ENCODE measurements at regions not wholly inside any gene's neighbourhood (a gene's known extent, or its start where the extent isn't known, plus 50 kb on each side); places are given as distances from the start of the nearest gene placed in this dataset.
"Not testable (repeated sequence)": the region's sequence is repeated elsewhere in the genome, so short reads cannot be mapped to it uniquely, and the experiment has no call there.

DNA sequence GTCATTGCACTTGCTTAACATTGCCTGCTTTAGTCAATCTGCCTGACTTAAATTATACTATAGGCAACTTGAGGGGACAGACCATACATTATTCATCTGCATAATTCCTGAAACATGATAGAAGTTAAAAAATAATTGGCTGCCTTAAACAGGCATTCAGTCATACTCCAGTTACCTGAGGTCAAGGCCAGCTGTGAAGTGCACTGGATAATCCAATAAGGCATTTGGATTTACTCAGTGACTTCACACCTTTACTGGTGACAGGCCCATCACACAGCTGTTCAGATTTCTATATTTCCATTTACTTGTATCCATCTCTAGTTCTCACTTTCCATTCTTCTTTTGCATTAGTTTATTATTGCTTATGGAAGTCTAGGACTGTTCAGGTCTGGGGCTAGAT is 2341.6 kb downstream of the PCDH7 start:
- DNase-seq = no peak

DNA sequence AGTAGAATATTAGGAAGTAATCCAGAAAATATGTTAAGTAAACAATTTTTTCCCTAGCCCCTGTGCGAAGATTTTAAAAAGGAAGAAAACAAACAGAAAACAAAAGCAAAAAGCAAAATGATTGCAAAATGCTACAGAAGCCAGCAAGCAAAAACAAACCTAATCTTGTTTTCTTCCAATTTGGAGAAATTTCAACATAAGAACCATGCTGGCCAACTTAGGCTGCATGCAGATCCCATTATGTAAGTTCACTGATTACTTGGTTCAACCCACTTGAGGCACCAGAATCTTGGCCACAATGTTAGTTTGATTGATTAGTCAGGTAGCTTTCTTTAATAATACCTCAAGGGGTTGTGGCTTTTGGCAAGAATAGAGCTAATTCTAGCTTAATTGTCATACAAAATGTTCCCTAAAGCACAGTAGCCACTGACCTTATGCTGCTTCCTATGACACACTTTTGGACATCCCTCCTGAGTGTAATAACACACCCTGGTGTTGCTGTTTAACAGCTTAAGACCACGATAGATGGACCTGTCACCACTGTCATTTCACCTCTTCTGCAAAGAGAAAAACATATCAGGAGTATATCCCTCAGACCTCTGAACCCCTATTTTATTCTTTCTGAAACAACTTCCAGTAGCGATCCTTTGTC is 2342.1 kb downstream of the PCDH7 start:
- DNase-seq = no peak

DNA sequence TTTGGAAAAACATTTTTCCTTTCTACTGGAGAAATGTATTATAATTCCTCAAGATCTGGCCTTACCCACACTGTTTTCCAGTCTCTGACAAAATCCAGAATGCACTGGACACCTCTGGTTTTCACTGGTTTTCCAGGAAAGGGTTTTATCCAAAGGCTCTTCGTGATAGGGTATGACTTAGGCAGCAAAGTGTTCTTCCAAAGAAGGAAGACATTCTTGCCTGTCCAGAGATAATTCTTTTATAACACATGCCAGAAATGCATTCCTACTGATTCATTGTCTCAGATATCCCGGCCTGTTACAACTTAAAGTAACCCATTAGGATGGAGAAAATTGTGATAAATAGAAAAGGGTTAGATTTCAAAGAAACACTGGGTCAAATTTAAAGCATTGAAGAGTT is 2343.1 kb downstream of the PCDH7 start:
- no peak for DNase-seq

DNA sequence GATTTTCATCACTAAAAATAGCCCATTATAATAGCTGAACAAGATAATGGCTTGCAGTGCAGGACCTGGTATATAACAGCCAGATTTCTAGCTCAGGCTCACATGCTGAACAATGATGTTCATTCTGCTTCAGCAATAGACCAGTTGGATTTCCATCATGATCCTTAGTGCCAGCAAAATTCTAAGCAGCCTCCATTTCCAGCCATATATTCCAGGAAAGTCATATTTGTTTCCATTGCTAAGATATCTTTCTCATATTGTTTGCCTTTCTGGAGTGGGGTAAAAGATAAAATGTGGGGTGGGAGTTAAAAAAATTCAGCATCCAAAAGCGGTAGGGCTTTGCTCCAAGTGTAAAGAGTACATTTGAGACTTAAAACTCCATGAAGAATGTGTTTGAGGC is 2344.1 kb downstream of the PCDH7 start:
- DNase-seq = no peak

GRCh38 chr4:33065749-33066148 is 2345.6 kb downstream of the PCDH7 start:
- DNase-seq = no peak

GRCh38 chr4:33067221-33067620 is 2347.1 kb downstream of the PCDH7 start:
- DNase-seq = no peak

DNA sequence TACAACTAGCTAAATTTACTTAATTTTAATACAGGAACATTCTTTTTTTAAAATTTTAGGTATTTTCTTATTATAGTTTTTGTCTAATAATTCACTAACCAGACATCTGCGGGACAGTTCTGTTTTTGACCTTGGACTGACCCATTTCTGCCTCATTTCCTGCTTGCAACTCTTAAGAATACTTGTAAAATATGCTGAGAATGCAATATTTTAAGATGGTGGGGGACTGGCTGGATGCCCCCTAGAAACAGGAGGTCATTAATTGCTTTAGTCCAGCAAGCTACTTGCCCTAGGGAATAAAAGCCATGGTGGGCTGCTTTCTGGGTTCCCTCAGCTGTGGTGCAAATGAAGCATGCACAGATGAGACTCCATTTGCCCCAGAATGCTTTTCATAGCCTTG is 2348.4 kb downstream of the PCDH7 start:
- DNase-seq = no peak

GRCh38 chr4:33071535-33071934 is 2351.4 kb downstream of the PCDH7 start:
- DNase-seq = no peak

GRCh38 chr4:33072298-33073089 is 2352.3 kb downstream of the PCDH7 start:
- no peak for DNase-seq

DNA sequence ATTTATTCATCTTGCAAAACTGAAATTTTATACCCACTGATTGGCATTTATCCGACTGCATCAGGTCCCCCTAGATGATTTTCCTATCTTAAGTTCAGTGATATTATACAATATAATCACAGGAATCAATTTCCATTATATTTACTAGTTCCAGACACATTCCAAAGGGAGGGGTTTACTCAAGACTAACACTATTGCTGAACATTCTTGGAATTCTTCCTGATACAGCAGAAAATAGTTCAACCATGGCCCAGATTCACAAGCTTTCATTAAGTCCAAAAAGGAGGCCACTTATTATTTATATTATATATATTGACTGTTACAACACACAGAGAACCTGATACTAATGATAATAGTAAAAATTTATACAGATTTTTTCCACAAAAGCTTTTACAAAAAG is 2353.6 kb downstream of the PCDH7 start:
- DNase-seq = no peak

DNA sequence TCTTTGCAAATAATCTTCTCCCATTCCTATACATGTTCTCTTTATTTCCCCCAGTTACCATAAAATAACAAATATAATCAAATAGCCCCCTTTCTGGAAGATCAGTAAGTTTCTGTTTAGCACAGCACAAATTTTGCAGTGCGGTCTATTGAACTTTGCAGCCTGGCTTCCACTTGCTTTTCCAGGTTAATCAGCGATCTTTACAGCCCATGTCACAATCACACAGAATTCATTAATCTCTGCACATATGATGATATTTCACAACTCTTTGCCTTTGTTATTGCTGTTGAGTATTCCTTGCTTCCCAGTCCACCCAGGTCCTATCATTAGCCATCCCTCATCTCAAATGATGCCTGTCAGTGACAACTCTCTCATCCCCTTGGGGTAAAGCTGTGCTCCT is 2358.0 kb downstream of the PCDH7 start:
- no peak for DNase-seq

DNA sequence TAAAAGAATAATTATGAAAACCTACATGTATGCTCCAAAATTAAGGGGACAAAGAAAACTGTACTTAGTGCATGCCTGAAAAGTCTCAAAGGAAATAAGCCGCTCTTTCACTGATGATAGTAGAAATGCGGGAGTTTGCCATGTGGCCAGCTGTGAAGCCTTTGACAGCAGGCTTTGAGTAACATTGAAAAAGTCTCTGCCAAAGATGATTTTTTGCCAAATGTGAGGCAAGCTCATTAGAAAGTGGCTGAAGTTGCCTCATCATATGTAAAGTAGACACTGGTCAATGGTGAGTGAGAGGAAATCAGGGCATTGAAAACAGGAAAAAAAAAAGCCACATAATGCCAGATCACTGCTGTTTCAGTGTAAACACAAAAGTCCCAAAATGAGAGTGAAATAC is 2360.1 kb downstream of the PCDH7 start:
- no peak for DNase-seq

GRCh38 chr4:33085709-33086108 is 2365.5 kb downstream of the PCDH7 start:
- no peak for DNase-seq

DNA sequence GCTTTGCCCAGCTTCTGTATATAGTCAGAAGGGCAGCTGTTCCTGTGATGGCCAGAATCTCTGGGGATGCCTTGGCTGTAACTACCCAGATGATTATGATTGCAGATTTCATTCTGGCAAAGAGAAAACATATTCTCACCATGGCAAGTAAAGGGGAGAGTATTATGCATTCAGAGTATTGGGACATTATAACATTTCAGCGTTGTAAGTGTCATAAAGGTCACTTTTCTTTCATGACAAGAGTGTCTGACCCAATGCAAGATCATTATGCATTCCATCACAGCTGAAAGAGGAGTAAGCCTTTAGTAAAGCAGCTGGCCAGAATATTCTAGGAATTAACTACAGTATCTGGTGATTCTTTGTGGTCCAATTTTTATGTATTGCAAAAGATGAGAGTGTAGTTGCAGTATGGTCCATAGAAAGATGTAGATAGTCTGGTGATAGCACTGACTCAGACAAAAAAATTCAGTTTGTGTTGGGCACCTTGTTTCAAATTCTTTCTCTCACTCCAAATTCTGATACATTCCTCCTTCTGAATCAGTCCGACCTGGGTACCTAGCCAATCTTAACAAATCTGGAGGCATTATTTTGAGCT is 2366.3 kb downstream of the PCDH7 start:
- DNase-seq = no peak

- DNase-seq = no peak
These were observed 2368.5 kb downstream of the PCDH7 start for GRCh38 chr4:33088713-33089112.

DNA sequence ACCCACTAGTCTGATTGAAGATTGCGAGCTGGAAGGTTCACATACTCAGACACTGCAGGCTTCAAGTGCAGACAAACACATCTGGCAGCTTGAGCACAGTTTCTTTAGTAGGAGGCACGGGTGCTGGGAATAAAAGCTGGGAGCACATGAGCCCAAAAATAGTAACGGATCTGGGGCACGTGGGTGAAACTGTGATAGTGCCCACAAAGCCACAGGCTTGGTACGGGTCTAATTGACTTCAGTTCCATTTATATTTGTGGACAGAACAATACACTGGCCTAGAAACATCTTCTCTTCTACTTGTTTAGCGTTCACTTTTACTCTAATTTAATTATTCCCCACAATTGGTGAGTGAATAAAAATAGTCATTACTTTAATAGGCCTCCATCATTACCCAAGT is 2370.7 kb downstream of the PCDH7 start:
- no peak for DNase-seq

- DNase-seq = no peak
These were observed 2371.8 kb downstream of the PCDH7 start for GRCh38 chr4:33091961-33092360.

DNA sequence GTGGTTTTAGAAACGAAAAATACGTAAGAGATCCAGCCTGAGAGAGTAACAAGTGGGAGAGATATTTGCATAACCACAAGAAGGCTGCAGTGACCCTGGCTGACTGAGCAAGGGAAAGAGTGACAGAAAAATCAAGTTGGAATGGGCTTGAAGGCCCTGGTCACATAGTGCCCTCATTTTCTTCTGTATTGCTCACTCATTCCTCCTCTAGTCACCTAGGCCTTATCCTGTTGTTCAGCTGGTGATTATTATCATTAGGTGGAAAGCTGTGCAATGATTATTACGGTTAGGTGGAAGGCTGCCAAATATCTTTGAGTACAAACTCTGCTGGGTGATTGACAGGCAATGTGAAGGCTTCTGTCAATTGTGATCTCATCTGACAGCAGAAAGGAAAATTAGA is 2384.1 kb downstream of the PCDH7 start:
- no peak for DNase-seq

DNA sequence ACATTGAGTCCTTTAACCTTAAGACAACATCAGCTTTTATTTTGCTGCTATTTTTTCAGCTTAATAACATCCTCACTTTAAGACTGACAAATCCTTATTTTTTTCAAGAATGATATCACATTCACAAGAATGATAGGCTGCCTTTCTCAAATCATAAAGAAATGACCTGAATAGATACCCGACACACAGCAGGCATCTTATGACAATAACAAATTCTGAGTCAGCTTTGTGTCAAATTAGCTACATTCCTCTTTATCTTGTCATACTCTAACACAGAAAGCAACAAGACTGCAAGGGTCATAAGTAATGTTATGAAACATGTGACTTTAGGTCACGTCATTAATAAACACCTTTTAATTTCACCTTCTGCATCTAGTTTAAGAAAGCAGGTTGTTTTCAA is 2387.6 kb downstream of the PCDH7 start:
- no peak for DNase-seq

GRCh38 chr4:33111117-33111516 is 2390.9 kb downstream of the PCDH7 start:
- DNase-seq = no peak

- DNase-seq = no peak
These were observed 2396.7 kb downstream of the PCDH7 start for GRCh38 chr4:33116871-33117270.

DNA sequence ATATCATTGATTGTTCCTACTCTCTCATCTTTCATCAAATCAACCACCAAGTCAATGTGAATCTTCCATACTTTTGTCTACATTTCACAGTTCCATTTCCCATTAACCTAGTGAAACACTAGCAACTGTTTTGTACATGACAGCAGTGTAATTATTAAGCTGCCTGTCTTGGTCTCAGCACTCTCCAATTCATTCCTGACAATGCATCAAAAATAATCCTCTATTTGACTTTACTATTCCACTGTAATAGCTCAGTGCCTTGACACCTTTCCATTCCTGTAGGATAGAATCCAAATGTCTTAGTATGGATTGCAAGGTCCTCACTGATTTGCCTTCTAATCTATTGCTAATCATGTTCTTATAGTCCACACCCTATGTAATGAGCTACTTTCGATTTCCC is 2405.8 kb downstream of the PCDH7 start:
- DNase-seq = no peak

DNA sequence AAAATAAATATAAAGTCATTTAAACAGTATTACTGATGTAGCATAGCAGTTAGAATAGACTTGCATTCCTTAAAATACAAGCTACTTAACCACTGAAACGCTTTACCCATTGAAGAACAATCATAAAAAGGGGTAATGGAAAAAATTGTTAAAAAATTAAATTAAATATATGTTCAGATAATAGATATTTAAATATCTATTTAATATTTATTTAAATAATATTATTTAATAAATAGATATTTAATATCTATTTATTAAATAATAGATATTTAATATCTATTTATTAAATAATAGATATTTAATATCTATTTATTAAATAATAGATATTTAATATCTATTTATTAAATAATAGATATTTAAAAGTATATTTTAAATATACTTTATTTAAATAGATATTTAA is 2410.5 kb downstream of the PCDH7 start:
- DNase-seq = not testable (repeated sequence)

GRCh38 chr4:33133723-33134122 is 2413.6 kb downstream of the PCDH7 start:
- DNase-seq = no peak
